AG04449 (cell line): ENCODE measurements at regions not wholly inside any gene's neighbourhood (a gene's known extent, or its start where the extent isn't known, plus 50 kb on each side); places are given as distances from the start of the nearest gene placed in this dataset.

Source experiments
- CTCF ChIA-PET: fragments of 350-600 bp; formaldehyde crosslinking; extraction: SDS; loops from one replicate; lab custom pipeline; 2021; ENCODE audit warnings: antibody characterized with exemption; lab: Yijun Ruan, JAX
- POLR2A ChIA-PET: fragments of 400-600, 350-600 bp; formaldehyde crosslinking; extraction: SDS; loops from one replicate; lab custom pipeline; 2020; ENCODE audit warnings: antibody characterized with exemption, inconsistent platforms; lab: Yijun Ruan, JAX
- DNase-seq: peaks from one replicate; pipeline ENCODE4 v3.0.0-alpha.2; 2010; ENCODE audit warnings: low read depth, low spot score
- H3K4me3 ChIP-seq: 2 replicates; pipeline ENCODE4 v1.5.1; 2011; ENCODE audit warnings: low read depth, mild to moderate bottlenecking, control low read depth, low read length
- CTCF ChIP-seq: IDR thresholded peaks from one replicate; pipeline ENCODE4 v1.5.1; 2011; ENCODE audit warnings: mild to moderate bottlenecking, moderate library complexity, low read length, control low read depth, inconsistent platforms; ENCODE audit not compliant: insufficient read depth; ENCODE audit errors: missing control alignments

DNA sequence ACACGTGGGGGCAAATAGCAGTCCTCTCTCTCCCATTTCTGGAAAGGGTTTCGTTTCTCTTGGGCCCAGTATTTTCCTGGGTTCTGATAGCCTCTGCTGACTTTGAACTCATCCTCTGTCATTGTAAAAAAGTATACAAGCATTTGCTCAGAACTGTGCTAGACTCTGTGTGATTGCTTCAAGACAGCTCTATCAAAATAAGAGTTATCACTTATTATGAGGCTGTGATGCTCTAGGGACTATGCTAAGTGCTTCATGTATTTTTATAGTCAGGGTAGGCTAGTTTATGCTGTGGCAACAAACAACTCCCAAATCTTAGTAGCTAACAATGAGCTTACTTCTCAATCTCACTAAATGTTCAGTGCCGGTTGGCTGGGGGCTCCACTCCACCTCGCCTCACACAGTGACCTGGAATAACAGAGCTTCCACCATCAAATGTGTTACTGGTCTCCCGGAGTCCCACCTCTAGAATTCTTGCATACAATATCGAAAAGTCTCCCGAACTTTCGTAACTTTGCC lies 110.8 kb upstream of the CDC42EP3 start:
- no peak overlapping the region for H3K4me3 ChIP-seq
- TF ChIP-seq CTCF: no peak
- POLR2A ChIA-PET: interaction anchor here (0.6 to 3.7 kb wide), 6 partner anchors 14 to 129 kb away, joined by 3 to 35 read pairs (median 4); partner anchors contain the start of gene CDC42EP3
- no peak for DNase-seq
- CTCF ChIA-PET: interaction anchor here (0.9 to 4.8 kb wide), 10 partner anchors 13 to 115 kb away, joined by 3 to 22 read pairs (median 6); no protein-coding TSS in a partner anchor

DNA sequence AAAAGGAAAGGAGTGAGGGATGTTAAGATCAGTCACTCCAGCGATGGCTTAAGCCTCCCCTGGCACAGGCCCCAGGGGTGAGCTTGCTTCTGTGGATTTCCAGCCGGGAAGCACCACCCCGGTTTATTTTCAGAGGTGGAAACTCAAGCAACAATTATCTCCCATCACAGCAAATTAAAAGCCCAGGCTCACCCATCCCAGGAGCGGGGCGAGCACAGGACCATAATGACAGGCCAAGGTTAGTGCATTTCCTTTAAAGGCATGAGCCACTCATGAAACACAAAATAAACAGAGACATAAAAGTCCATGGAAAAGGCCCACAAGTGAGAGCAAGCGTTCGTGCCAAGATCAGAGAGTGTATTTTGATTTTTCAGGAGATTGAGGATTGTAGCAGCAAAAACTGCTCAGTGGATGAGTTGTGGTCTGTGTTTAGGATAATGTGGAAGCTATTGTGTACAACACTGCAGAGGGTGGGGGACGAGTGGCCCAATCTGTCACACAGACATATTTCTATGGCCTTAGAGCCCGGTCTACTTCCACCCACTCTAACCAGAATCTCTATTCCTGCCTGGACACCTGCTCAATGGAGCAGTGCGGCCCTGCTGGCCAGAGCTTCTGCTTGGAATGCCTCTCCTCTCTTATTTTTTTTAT lies 111.4 kb upstream of the CDC42EP3 start:
- no peak for TF ChIP-seq CTCF
- no peak overlapping the region for H3K4me3 ChIP-seq
- ChIA-PET POLR2A (interaction anchor here (0.6 to 3.7 kb wide), 4 partner anchors 13 to 129 kb away, joined by 3 to 35 read pairs (median 14); partner anchors contain the start of gene CDC42EP3), CTCF (interaction anchor here (1.2 to 4.8 kb wide), 8 partner anchors 10 to 111 kb away, joined by 3 to 22 read pairs (median 6); no protein-coding TSS in a partner anchor)
- no peak for DNase-seq

- no peak for TF ChIP-seq CTCF
- no peak for DNase-seq
- ChIA-PET CTCF (interaction anchor here (0.9 to 4.8 kb wide), 4 partner anchors 10 to 94 kb away, joined by 3 to 22 read pairs (median 5); no protein-coding TSS in a partner anchor), POLR2A (interaction anchor here (3.7 kb wide), 1 partner anchor 113 kb away, joined by 35 read pairs; the partner anchor contains the start of gene CDC42EP3)
- H3K4me3 ChIP-seq: no peak overlapping the region
Measured at GRCh38 chr2:37783545-37783944, 112.1 kb upstream of the CDC42EP3 start.

- no peak for DNase-seq
- POLR2A ChIA-PET: no interaction called here
- TF ChIP-seq CTCF: no peak
- CTCF ChIA-PET: interaction anchor here (0.9 to 4.8 kb wide), 3 partner anchors 12 to 93 kb away, joined by 3 to 22 read pairs (median 7); no protein-coding TSS in a partner anchor
- no peak overlapping the region for H3K4me3 ChIP-seq
Measured at GRCh38 chr2:37784071-37784758, 112.8 kb upstream of the CDC42EP3 start.

DNA sequence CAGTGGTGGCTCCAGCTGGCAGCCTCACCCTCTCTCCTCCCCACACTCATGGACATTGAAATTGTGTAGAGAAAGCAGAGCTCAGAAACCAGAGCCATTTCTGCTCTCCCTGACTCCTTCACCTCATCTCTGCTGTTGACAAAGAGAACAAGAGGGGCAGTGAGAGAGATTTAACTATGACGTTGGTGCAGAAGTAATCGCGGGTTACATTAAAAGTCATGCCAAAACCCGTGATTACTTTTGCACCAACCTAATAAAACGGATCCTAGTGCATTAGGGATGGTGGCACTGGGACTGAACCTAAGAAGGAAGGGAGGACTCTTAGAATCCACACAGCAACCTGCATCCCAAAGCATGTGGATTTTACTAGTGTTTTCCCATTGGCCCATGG lies 113.3 kb upstream of the CDC42EP3 start:
- DNase-seq: no peak
- H3K4me3 ChIP-seq: no peak overlapping the region
- ChIA-PET CTCF (interaction anchor here (2.3 to 4.8 kb wide), 2 partner anchors 12 to 48 kb away, joined by 7 to 22 read pairs; no protein-coding TSS in a partner anchor), POLR2A (no interaction called here)
- TF ChIP-seq CTCF: no peak

DNA sequence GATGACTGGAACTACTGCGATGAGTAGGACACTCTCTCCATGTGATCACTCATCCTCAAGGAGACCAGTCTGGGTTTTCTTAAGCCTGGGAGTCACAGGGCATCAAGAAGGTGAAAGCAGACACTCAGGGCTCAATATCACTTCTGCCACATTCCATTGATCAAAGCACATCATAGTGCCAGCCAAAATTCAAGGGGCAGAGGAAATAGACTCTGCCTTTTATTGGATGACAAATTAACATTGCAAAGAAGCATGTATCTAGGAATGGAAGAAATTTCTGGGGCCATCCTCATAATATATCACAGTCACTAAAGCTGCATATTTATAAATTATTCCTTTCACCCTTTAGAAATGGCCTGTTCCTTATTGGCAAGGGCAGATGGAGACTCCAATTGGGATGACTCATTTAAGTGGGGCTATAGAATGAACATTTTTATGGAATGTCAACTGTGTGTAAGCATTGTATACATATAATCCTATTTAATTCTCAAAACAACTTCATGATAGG lies 114.8 kb upstream of the CDC42EP3 start:
- TF ChIP-seq CTCF: no peak
- no peak overlapping the region for H3K4me3 ChIP-seq
- CTCF ChIA-PET: interaction anchor here (0.7 to 4.8 kb wide), 2 partner anchors 10 to 199 kb away, joined by 3 to 22 read pairs; no protein-coding TSS in a partner anchor
- POLR2A ChIA-PET: no interaction called here
- no peak for DNase-seq
